22Rv1 (cell line): ENCODE measurements at regions not wholly inside any gene's neighbourhood (a gene's known extent, or its start where the extent isn't known, plus 50 kb on each side); places are given as distances from the start of the nearest gene placed in this dataset.

Source experiments
- H3K27ac ChIP-seq: fragments of 450-650 bp; 2 replicates; pipeline ENCODE4 v1.5.1; 2017
- ZFX ChIP-seq: fragments of 450-650 bp; IDR thresholded peaks from 2 replicates; pipeline ENCODE4 v1.6.1; 2017; ENCODE audit warnings: antibody characterized with exemption, borderline replicate concordance
- TF ChIP-seq, protein P1 (sequence below): fragments of 450-650 bp; IDR thresholded peaks from 2 replicates; pipeline ENCODE4 v1.5.1; 2017; ENCODE audit warnings: mild to moderate bottlenecking

DNA sequence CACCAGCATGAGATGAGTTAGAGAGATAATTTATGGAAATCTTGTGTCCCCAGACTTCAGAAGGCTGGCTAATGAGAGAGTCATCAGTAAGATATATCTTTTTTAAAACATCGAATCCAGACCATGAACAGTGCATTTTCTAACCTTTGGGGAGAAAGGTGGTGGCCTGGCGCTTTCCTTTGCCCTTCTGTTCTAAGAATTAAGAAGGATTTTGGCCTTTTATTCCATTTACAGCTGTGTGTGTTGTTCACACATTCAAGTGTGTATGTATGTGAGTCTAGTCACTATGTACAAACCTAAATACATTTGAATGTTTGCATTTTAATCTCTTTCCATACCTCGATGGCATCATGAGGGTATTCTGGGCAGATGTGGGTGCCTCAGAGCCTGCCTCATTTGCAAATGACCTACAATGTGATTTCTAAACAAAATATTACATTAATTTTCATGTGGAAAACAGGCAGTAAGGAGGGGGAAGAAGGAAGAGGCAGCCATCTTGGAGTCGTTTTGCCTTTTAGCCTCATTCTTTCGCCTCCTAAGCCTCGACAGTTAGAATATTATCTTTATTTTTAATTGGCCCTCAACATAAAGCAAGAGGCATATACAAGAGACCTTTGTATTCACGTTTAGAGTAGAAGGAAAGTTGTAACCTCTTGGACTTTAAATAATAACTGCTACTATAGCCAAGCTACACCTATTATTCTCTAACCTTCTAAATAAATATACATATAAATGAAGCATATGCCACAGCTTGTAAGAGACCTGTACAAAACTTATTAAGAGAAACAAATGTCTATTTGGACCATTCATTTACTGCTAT lies 125.3 kb upstream of the TMEM161B start:
- TF ChIP-seq ZFX: no peak
- H3K27ac ChIP-seq: no peak overlapping the region

DNA sequence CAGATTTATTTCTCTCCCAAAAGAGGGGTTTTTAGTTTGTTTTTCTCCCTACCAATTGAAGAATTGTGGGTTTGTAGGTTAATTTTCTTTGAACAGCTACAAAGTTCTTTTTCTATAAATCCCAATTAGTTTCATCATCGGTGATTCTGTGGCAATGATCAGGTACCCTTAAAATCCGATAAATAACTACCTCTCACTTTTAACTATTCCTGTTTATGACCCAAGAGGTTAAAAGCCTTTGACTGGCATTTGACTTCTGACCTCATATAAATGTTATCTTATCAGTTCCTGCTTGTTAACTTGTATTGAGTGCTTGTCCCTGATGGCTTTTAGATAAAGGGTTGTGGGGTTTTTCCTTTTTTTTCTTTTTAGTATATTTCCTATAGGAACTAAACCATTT lies 124.4 kb upstream of the TMEM161B start:
- no peak for TF ChIP-seq ZFX
- TF ChIP-seq, protein P1, sequence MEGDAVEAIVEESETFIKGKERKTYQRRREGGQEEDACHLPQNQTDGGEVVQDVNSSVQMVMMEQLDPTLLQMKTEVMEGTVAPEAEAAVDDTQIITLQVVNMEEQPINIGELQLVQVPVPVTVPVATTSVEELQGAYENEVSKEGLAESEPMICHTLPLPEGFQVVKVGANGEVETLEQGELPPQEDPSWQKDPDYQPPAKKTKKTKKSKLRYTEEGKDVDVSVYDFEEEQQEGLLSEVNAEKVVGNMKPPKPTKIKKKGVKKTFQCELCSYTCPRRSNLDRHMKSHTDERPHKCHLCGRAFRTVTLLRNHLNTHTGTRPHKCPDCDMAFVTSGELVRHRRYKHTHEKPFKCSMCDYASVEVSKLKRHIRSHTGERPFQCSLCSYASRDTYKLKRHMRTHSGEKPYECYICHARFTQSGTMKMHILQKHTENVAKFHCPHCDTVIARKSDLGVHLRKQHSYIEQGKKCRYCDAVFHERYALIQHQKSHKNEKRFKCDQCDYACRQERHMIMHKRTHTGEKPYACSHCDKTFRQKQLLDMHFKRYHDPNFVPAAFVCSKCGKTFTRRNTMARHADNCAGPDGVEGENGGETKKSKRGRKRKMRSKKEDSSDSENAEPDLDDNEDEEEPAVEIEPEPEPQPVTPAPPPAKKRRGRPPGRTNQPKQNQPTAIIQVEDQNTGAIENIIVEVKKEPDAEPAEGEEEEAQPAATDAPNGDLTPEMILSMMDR: no peak
- H3K27ac ChIP-seq: no peak overlapping the region

DNA sequence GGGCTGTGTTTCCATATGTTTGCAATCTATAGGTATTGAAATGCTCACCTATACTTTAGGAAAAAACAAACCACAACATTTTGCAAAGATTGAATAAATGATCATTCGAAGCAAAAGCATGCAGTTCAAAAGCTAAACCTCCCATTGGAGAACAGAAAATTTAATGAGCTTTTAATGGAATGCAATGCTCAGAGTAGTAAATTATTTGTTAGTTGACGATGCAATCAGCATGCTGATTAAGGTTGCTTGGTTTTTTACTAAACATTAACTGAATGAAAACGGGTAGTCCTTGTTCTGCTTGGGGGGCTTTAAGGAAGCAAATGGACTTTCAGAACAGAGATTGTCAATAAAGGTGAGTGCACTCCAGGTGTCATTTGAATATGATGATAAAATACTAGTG lies 123.3 kb upstream of the TMEM161B start:
- H3K27ac ChIP-seq: no peak overlapping the region
- TF ChIP-seq ZFX: no peak
- TF ChIP-seq, protein P1: no peak

DNA sequence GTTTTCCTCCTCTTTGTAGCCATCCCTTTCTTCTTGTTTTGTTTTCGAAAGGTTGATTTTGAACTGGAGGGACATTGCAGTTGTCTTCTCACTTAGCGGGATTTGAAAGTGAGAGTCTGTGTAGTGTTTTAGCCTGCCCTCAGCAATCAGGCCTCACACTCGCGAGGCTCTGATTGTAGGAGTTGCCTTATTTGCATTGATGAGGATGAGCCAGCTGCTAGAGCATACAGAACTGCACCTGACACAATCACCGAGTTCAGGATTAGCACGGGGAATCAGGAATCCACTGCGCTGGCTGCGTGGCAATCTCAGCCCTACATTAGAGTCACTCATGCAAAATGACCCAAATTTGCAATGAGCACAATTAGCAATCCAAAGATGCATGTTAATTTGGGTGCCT lies 122.5 kb upstream of the TMEM161B start:
- TF ChIP-seq, protein P1: no peak
- TF ChIP-seq ZFX: no peak
- H3K27ac ChIP-seq: no peak overlapping the region

DNA sequence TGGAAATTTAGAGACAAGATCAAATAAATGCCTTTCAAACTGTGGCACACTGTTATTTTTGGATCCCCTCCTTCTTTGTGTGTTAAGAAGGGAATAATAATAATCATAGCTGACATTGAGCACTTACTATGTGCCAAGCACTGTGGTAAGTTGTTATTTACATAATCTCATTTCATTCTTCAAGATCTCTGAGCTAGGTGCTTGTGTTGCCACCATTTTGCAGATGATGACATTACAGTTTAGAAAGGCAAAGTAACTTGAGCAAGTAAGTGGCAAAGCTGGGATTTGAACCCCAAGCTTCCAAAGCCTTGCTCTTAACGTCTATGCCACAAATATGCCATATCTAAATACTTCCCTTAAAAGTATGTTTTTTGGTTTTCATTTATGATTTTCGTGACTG lies 121.8 kb upstream of the TMEM161B start:
- no peak for TF ChIP-seq ZFX
- TF ChIP-seq, protein P1: no peak
- no peak overlapping the region for H3K27ac ChIP-seq

DNA sequence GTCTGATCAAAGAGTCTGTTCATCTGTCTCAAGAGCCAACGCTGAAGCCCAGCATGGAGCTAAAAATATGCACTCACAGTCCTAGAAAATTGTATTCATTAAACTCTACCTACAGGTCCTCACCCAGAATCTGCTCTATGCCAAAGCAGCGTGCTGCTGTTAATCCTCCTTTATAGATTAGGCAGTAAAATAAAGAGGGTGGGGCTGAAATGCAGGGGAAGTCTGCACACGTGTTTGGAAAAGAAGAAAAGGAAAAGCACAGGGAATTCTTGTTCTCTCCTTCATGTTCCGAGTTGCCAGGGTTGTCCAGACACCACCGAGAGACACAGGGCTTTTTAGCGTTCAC lies 121.4 kb upstream of the TMEM161B start:
- no peak overlapping the region for H3K27ac ChIP-seq
- TF ChIP-seq, protein P1: no peak
- TF ChIP-seq ZFX: no peak

DNA sequence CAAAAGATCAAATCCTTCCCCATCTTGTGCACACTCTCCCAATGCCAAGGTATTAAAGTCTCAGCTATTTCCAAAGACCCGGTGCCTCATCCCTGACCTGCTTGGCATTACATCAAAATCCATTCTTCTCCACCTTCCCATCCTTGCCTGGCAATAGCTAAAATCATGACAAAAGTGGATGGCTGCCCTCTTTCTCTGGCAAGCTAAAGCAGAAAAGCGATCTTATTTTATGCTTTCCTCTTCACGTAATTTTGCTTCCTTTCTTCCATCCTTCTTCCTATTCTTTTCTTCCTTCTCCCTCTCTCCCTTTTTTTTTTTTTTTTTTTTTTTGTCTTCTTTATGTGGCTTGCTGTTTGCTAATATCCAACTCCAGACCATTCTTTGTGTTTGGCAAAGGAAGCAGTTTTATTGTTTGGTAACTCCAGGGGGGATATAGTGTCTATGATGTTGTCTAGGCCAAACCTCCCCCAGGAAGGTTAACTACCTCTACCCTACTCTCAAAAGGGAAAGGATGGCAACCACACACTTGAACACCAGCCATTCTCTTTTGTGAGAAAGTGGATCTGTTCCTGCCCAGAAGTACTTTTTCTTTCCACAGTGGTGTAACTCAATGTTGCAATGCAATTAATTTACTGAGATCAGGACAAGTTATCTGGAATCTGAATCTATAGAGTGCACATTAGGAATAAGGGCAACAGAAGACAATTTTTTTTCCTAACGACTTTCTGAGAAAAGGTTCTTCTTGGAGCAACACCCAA lies 120.9 kb upstream of the TMEM161B start:
- TF ChIP-seq, protein P1: no peak
- no peak for TF ChIP-seq ZFX
- no peak overlapping the region for H3K27ac ChIP-seq
